Endothelial cell of umbilical vein (primary cell): ENCODE measurements at regions not wholly inside any gene's neighbourhood (a gene's known extent, or its start where the extent isn't known, plus 50 kb on each side); places are given as distances from the start of the nearest gene placed in this dataset.

Experiments used
- BruUV-seq: library from RNA; stranded (reverse); fragments of 400-500 nt; replicated peaks from 2 replicates; lab custom pipeline; 2021; lab: Mats Ljungman, UMichigan
- CTCF ChIA-PET: fragments of 300-600, 350-600 bp; sonication (Branson Sonifier 250); formaldehyde crosslinking; loops from one replicate; lab custom pipeline; 2021; ENCODE audit warnings: antibody characterized with exemption, inconsistent platforms; lab: Charles Lee
- POLR2A ChIA-PET: fragments of 300-600, 350-600 bp; sonication (Branson Sonifier 250); formaldehyde crosslinking; loops from one replicate; lab custom pipeline; 2021; ENCODE audit warnings: antibody characterized with exemption, inconsistent platforms; lab: Charles Lee
- DNase-seq: peaks from one replicate; pipeline ENCODE4 v3.0.0-alpha.2; 2011; ENCODE audit warnings: low read depth, low spot score
- FAIRE-seq: peaks from 2 replicates; lab custom pipeline; 2011; peaks lifted over from hg19 to GRCh38; lab: Jason Lieb, UNC
- H2AFZ ChIP-seq: 2 replicates; pipeline ENCODE4 v1.6.0; 2012; ENCODE audit warnings: low read depth, low read length, control low read depth, inconsistent platforms
- H3K27ac ChIP-seq: 2 replicates; pipeline ENCODE4 v1.5.1; 2011; ENCODE audit warnings: low read depth, mild to moderate bottlenecking, control low read depth, low read length, moderate library complexity; ENCODE audit not compliant: insufficient read depth
- H3K27me3 ChIP-seq, 2 experiments: 2 replicates each; pipeline versions ENCODE4 v1.6.0 to v1.6.1; 2011; ENCODE audit warnings: low read length in 2 of 2, mixed read lengths in 1 of 2; ENCODE audit not compliant: control insufficient read depth in 2 of 2, insufficient read depth in 2 of 2
- H3K36me3 ChIP-seq, 2 experiments: 2 replicates in 1 of 2; 3 replicates in 1 of 2; pipeline ENCODE4 v1.5.1; 2011; ENCODE audit warnings: low read length in 2 of 2, mild to moderate bottlenecking in 1 of 2, moderate library complexity in 1 of 2; ENCODE audit not compliant: control insufficient read depth in 2 of 2, insufficient read depth in 2 of 2; ENCODE audit errors: extremely low read depth in 1 of 2
- H3K4me1 ChIP-seq: 3 replicates; pipeline ENCODE4 v1.5.1; 2011; ENCODE audit warnings: mild to moderate bottlenecking, low read length; ENCODE audit not compliant: control insufficient read depth, insufficient read depth; ENCODE audit errors: extremely low read depth
- H3K4me2 ChIP-seq: 2 replicates; pipeline ENCODE4 v1.6.1; 2011; ENCODE audit warnings: low read length, control low read depth, mixed read lengths; ENCODE audit not compliant: insufficient read depth
- H3K4me3 ChIP-seq, 3 experiments: fragments of 200-600 bp in 1 of 3; sonication (generic), shearing (Covaris generic) in 1 of 3; replicated peaks in 1 of 3; 2 replicates each; pipeline ENCODE4 v1.5.1; 2011 to 2016; ENCODE audit warnings: control low read depth in 3 of 3, low read length in 3 of 3, mild to moderate bottlenecking in 2 of 3, inconsistent platforms in 1 of 3, low read depth in 1 of 3, moderate library complexity in 1 of 3; ENCODE audit not compliant: insufficient read depth in 1 of 3
- H3K79me2 ChIP-seq: 2 replicates; pipeline ENCODE4 v1.6.0; 2012; ENCODE audit warnings: low read length, inconsistent platforms; ENCODE audit not compliant: control insufficient read depth, insufficient read depth
- H3K9ac ChIP-seq: replicated peaks from 2 replicates; pipeline ENCODE3; 2011; ENCODE audit warnings: low read length, control low read depth; ENCODE audit not compliant: insufficient read depth; ENCODE audit errors: extremely low read depth
- H3K9me1 ChIP-seq: replicated peaks from 3 replicates; pipeline ENCODE4 v1.6.0; 2011; ENCODE audit warnings: mild to moderate bottlenecking, low read length; ENCODE audit not compliant: control insufficient read depth, insufficient read depth; ENCODE audit errors: extremely low read depth
- H3K9me3 ChIP-seq: replicated peaks from 2 replicates; pipeline ENCODE4 v1.5.1; 2012; ENCODE audit warnings: low read length, inconsistent platforms; ENCODE audit not compliant: control insufficient read depth, insufficient read depth
- H4K20me1 ChIP-seq: replicated peaks from 2 replicates; pipeline ENCODE3; 2011; ENCODE audit warnings: mild to moderate bottlenecking, low read length; ENCODE audit not compliant: control insufficient read depth, insufficient read depth; ENCODE audit errors: extremely low read depth
- CTCF ChIP-seq, 2 donors: IDR thresholded peaks; 1 replicate in 1 of 2; 2 replicates in 1 of 2; pipeline ENCODE4 v1.5.1; 2011; ENCODE audit warnings: low read length in 2 of 2, mild to moderate bottlenecking in 2 of 2, moderate library complexity in 2 of 2, control low read depth in 1 of 2, inconsistent platforms in 1 of 2, low read depth in 1 of 2; ENCODE audit not compliant: insufficient read depth in 1 of 2; ENCODE audit errors: extremely low read depth in 1 of 2
- EZH2 ChIP-seq: IDR thresholded peaks from 2 replicates; pipeline ENCODE4 v1.6.1; 2012; ENCODE audit warnings: borderline replicate concordance, low read depth, mild to moderate bottlenecking, moderate library complexity, low read length, inconsistent platforms; ENCODE audit not compliant: severe bottlenecking
- FOS ChIP-seq: IDR thresholded peaks from 2 replicates; pipeline ENCODE4 v1.6.1; 2011; ENCODE audit warnings: mild to moderate bottlenecking, low read length, moderate library complexity, borderline replicate concordance; ENCODE audit not compliant: insufficient read depth
- GATA2 ChIP-seq: IDR thresholded peaks from 2 replicates; pipeline ENCODE4 v1.7.0; 2011; ENCODE audit warnings: low read depth, mild to moderate bottlenecking, moderate library complexity, mixed read lengths, low read length; ENCODE audit not compliant: insufficient read length, insufficient read depth
- MAX ChIP-seq: IDR thresholded peaks from 2 replicates; pipeline ENCODE4 v1.6.1; 2011; ENCODE audit not compliant: insufficient read depth, insufficient read length
- MYC ChIP-seq: IDR thresholded peaks from one replicate; pipeline ENCODE4 v1.6.1; 2011; ENCODE audit warnings: mild to moderate bottlenecking, low read depth, low read length
- POLR2A ChIP-seq: IDR thresholded peaks from 2 replicates; pipeline ENCODE4 v1.6.1; 2012; ENCODE audit warnings: low read depth, mild to moderate bottlenecking, control low read depth, low read length
- POLR2AphosphoS5 ChIP-seq: IDR thresholded peaks from 2 replicates; pipeline ENCODE4 v1.6.1; 2012; ENCODE audit warnings: low read depth, mild to moderate bottlenecking, control low read depth, low read length, moderate library complexity; ENCODE audit not compliant: insufficient read depth
- dilution Hi-C: fragments of 300-500 bp; cut with MboI; formaldehyde crosslinking; loops from one replicate; pipeline ENCODE4 v1.15.0; 2019; ENCODE audit warnings: low sequenced_read_pairs; ENCODE audit not compliant: extremely low pct_ligation_motif_present
- intact Hi-C: fragments of 100-400 bp; cut with micrococcal nuclease; formaldehyde crosslinking; loops from one replicate; pipeline ENCODE4 v1.10.0; 2022

GRCh38 chr4:29046781-29047180 lies 1673.4 kb upstream of the PCDH7 start:
- TF ChIP-seq POLR2A (no peak), FOS (no peak), CTCF (IDR thresholded peaks at IDR 0.05; ENCODE audit: extremely low read depth in 1 of 2, insufficient read depth in 1 of 2, low read depth in 1 of 2, low read length in 2 of 2) (no peak), EZH2 (no peak), GATA2 (no peak)
- Histone ChIP-seq H3K4me3 (no peak overlapping the region), H3K36me3 (no peaks in the 10 kb centered on the region), H3K4me1 (no peaks in the 10 kb centered on the region), H3K9me3 (no peaks in the 10 kb centered on the region), H2AFZ (no peak overlapping the region), H3K79me2 (no peaks in the 10 kb centered on the region), H3K27me3 (no peaks in the 10 kb centered on the region), H3K9ac (no peak overlapping the region), H3K27ac (no peak overlapping the region), H3K9me1 (no peaks in the 10 kb centered on the region), H3K4me2 (no peak overlapping the region), H4K20me1 (no peaks in the 10 kb centered on the region)
- ChIA-PET POLR2A (no interaction called here), CTCF (no interaction called here)
- intact Hi-C loops (no loop called here), dilution Hi-C loops (no loop called here)
- no peak for DNase-seq
- FAIRE-seq: no peak
- BruUV-seq: no TSS peak

DNA sequence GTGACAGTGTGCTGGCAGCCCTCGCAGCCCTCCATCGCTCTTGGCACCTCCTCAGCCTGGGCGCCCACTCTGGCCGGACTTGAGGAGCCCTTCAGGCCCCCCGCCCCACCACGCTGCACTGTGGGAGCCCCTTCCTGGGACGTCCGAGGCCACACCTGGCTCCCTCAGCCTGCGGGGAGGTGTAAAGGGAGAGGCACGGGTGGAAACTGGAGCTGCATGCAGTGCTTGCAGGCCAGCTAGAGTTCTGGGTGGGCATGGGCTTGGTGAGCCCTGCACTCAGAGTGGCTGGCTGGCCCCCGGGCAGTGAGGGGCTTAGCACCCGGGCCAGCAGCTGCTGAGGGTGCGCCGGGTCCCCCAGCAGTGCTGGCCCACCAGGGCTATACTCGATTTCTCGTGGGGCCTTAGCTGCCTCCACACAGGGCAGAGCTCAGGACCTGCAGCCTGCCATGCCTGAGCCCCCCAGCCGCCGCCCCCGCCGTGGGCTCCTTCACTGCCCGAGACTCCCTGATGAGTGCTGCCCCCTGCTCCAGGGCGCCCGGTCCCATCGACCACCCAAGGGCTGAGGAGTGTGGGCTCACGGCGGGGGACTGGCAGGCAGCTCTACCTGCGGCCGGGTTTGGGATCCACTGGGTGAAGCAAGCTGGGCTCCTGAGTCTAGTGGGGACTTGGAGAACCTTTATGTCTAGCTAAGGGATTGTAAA lies 1672.7 kb upstream of the PCDH7 start:
- no TSS peak for BruUV-seq
- Histone ChIP-seq H3K27ac (no peak overlapping the region), H3K27me3 (no peaks in the 10 kb centered on the region), H3K4me2 (no peak overlapping the region), H3K4me1 (no peaks in the 10 kb centered on the region), H3K9me1 (no peaks in the 10 kb centered on the region), H3K9ac (no peak overlapping the region), H3K36me3 (no peaks in the 10 kb centered on the region), H3K4me3 (no peak overlapping the region), H4K20me1 (no peaks in the 10 kb centered on the region), H3K79me2 (no peaks in the 10 kb centered on the region), H3K9me3 (no peaks in the 10 kb centered on the region), H2AFZ (no peak overlapping the region)
- ChIA-PET CTCF (no interaction called here), POLR2A (no interaction called here)
- TF ChIP-seq EZH2 (no peak), MAX (no peak), GATA2 (no peak), POLR2AphosphoS5 (no peak), CTCF (IDR thresholded peaks at IDR 0.05; ENCODE audit: extremely low read depth in 1 of 2, insufficient read depth in 1 of 2, low read depth in 1 of 2, low read length in 2 of 2) (no peak), MYC (no peak)
- intact Hi-C loops: no loop called here
- dilution Hi-C loops: no loop called here
- FAIRE-seq (no peak), DNase-seq (no peak)
